Sciatic nerve (tissue), 2 donors: ENCODE measurements at regions not wholly inside any gene's neighbourhood (a gene's known extent, or its start where the extent isn't known, plus 50 kb on each side); places are given as distances from the start of the nearest gene placed in this dataset.
A peak's percentile ranks its signal among the peaks of the same experiment; 100 is the strongest.

Experiments
- ATAC-seq: fragments of 200-7000 bp; cut with Tn5 transposase; one replicate; pipeline ENCODE4 v1.9.1; 2020; ENCODE audit warnings: mild to moderate bottlenecking, moderate library complexity
- DNase-seq: peaks from one replicate; pipeline ENCODE4 v3.0.0-alpha.2; 2020; ENCODE audit warnings: low spot score
- intact Hi-C: fragments of 100-400 bp; cut with DNase I; formaldehyde crosslinking; loops from one replicate; pipeline ENCODE4 v1.14.2; 2022
- donor health status: DM: no; HTN: no; CAD: no.
- donor health status: DM: no; HTN: no; CAD: no.

DNA sequence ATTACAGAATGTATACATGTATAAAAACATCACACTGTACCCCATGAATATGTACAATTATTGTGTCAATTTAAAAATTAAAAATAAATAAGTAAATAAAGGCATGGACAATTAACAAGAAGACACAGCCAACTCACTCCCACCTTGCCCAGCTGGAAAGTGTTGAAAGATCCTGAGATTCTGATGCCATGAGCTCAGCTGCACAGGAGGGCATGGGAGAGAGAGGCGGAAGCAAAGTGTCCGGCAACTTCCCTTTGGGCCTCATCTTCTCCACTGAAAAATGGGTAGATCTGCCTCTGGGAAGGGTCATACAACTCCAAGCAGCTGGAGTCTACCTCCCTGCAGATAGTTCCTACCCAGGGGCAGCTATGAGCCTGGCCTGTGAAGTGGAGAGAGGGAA, 277.3 kb downstream of the UACA start:
- no peak for ATAC-seq
- intact Hi-C loops: loop anchor here (10.0 kb wide), 1 partner anchor 1011 kb away; no protein-coding TSS in a partner anchor

DNA sequence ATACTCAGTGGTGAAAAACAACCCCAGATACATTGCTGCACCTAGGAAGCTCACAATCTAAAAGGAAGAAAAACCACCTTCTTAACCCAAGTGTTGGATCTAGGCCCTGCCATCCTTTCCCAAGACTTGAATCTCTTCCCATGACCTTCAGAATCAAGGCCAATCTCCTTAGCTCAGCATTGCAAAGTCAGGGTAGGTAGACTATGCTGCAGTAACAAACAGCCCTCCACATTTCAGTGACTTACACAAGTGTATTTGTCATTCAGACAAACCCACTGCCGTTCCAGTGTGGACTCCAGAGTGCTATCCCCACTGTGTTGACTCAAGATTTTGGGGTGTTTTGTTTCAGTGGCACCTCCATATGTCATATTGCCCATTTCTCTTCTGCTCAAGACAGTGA, 278.4 kb downstream of the UACA start:
- DNase-seq: no peak
- no peak for ATAC-seq
- intact Hi-C loops: loop anchor here (10.0 kb wide), 1 partner anchor 1010 kb away; no protein-coding TSS in a partner anchor

More for the DNA sequence above, 277.3 kb downstream of the UACA start:
- no peak for DNase-seq

DNA sequence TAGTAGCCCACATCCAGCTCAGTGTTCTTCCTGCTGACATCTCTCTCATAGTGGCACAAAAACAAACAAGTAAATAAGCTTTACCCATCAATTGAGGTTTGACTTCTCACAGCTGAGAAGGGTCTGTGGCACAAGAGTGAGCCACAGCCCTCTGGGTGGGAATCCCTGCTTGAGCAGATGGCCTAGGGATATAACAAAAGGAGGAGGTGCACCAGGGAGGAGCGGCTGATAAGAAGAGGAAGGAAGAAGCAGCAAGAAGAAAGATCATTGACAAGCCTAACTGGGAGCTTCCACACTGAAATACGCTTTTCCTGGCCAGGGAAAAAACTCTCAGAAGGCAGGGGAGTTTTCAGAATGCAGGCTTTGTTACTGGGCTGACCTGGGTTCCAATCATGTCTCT, 279.8 kb downstream of the UACA start:
- intact Hi-C loops: loop anchor here (10.0 kb wide), 1 partner anchor 1009 kb away; no protein-coding TSS in a partner anchor
- DNase-seq: no peak
- no peak for ATAC-seq

- no peak for DNase-seq
- no peak for ATAC-seq
- intact Hi-C loops: loop anchor here (10.0 kb wide), 1 partner anchor 1006 kb away; no protein-coding TSS in a partner anchor
These were observed 283.0 kb downstream of the UACA start for GRCh38 chr15:70480196-70480856.

DNA sequence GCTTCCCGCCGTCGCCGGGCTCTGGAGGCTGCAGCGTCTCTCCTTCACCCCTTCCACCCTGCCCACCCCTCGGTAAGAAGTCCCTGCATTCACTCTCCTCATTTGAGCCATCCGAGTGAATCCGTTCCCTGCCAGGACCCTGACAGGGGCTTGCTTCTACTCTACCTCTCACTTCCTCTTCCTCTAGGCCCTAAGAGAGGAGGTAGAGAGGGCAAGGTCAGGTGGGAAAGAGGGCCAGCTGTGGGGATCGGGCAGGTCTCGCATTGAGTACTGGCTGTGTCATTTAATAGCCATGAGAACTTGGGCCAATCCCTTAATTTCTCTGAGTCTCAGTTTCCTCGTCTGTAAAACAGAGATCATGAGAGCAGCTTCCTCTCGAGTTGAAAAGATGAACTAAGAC, 283.6 kb downstream of the UACA start:
- ATAC-seq: no peak
- DNase-seq: no peak
- intact Hi-C loops: loop anchor here (10.0 kb wide), 2 partner anchors 905 to 1005 kb away; no protein-coding TSS in a partner anchor

GRCh38 chr15:70479056-70479455, 284.3 kb downstream of the UACA start:
- intact Hi-C loops: loop anchor here (10.0 kb wide), 1 partner anchor 904 kb away; no protein-coding TSS in a partner anchor

DNA sequence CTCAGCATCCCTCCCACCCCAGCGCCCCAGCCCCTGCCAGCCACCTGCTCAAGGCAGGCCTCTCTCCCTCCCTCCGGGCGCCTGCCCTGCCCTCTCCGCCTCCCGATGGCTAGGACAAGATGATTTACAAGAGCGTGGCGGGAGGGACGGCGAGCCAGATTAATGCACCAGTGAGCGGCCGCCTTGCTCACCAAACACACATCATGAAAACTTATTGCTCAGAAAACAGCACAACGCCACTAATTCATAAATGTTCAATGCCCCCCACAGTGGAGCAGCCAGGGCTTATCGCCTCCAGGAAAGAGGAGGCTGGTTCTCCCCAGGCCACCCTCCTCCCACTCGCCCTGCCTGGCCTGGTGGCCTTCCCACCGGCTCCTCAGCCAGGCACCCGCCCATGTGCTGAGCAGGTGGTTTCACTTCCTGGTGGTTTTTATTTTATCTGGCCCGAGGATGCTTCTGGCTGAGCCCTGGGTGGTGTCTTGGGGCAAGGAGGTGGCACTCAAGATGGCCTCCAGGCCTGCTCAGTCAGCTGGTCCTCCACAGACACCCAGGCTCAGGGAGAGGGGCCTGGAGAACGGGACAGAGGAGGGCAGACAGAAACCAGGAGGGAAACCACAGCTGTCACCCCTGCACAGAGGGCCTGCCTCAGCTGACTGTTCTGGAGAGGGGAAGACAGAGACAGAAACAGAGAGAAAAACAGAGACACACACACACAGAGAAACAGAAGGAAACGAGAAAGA, 284.9 kb downstream of the UACA start:
- intact Hi-C loops: loop anchor here (10.0 kb wide), 1 partner anchor 904 kb away; no protein-coding TSS in a partner anchor
- ATAC-seq: no peak
- no peak for DNase-seq

More at GRCh38 chr15:70479056-70479455, 284.3 kb downstream of the UACA start:
- ATAC-seq (no peak), DNase-seq (no peak)

DNA sequence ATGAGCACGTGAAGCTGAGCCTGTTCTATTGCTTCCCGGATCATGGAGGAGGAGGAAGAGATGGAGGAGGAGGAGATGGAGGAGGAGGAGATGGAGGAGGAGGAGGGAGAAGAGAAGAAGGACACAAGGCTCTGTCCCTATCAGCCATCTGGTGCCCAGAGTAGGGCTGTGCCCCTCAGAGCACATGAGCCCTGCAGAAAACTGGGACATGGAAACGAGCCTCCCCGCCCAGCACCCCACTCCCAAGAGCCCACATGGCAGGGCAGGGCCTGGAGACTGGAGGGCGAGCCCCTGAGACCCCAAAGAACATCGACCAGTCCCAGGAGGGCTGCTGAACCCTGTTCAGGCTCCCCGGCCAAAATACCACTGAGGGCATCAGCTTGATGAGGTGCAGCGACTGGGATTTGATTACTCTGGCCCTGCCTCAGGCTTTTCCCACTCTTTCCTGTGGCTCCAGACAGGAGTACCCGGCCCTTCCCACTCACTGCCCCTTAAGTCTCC, 285.6 kb downstream of the UACA start:
- DNase-seq: no peak
- intact Hi-C loops: loop anchor here (10.0 kb wide), 1 partner anchor 903 kb away; no protein-coding TSS in a partner anchor
- ATAC-seq: no peak

DNA sequence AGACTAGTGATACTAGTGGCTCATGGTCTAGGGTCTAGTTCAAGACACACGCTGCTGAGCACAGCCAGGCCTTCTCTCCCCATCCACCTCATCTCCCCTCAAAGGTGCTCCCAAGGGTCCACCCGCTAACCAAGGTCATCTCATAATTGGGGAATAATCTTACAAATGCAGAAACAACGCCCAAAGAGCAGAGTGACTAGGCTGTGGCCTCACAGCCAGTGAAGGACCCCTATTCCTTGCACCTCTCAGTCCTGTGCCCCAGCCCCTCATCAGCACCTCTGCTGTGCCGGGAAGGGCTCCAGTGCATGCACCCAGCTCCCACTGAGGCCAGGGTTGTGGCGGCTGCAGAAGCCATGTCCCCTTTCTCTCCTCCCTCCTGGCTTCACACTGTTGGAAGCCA, 286.9 kb downstream of the UACA start:
- DNase-seq (no peak), ATAC-seq (no peak)
- intact Hi-C loops: loop anchor here (10.0 kb wide), 1 partner anchor 902 kb away; no protein-coding TSS in a partner anchor

DNA sequence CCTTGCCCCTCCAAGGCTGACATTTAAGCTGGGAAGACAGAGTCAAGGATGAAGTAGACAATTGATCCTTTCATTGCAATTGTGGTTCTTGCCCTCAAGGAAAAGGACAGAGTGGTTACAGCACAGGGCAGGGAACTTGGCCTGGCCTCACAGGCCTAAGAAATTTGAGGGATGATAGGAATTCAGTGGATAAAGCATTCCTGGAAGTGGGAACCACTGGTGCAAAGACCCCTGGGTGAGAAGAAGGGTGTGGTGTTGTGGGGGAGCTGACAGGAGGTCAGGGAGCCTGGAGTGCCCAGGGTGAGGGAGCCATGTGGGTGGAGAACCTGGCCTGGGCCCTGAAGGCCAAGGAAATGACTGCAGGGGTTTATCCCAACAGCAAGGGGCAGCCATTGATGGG, 287.4 kb downstream of the UACA start:
- DNase-seq (no peak), ATAC-seq (no peak)
- intact Hi-C loops: loop anchor here (10.0 kb wide), 1 partner anchor 901 kb away; no protein-coding TSS in a partner anchor

- DNase-seq (no peak), ATAC-seq (no peak)
- intact Hi-C loops: loop anchor here (10.0 kb wide), 1 partner anchor 901 kb away; no protein-coding TSS in a partner anchor
These were observed 288.0 kb downstream of the UACA start for GRCh38 chr15:70475407-70475781.

GRCh38 chr15:70474471-70475406, 288.6 kb downstream of the UACA start:
- ATAC-seq (peak; percentile 91), DNase-seq (peak; percentile 89)
- intact Hi-C loops: loop anchor here (10.0 kb wide), 1 partner anchor 900 kb away; no protein-coding TSS in a partner anchor

GRCh38 chr15:70473581-70474370, 289.6 kb downstream of the UACA start:
- ATAC-seq: no peak
- no peak for DNase-seq
- intact Hi-C loops: loop anchor here (10.0 kb wide), 1 partner anchor 899 kb away; no protein-coding TSS in a partner anchor

GRCh38 chr15:70471517-70471916, 291.8 kb downstream of the UACA start:
- ATAC-seq (no peak), DNase-seq (no peak)
- intact Hi-C loops: loop anchor here (10.0 kb wide), 1 partner anchor 897 kb away; no protein-coding TSS in a partner anchor

DNA sequence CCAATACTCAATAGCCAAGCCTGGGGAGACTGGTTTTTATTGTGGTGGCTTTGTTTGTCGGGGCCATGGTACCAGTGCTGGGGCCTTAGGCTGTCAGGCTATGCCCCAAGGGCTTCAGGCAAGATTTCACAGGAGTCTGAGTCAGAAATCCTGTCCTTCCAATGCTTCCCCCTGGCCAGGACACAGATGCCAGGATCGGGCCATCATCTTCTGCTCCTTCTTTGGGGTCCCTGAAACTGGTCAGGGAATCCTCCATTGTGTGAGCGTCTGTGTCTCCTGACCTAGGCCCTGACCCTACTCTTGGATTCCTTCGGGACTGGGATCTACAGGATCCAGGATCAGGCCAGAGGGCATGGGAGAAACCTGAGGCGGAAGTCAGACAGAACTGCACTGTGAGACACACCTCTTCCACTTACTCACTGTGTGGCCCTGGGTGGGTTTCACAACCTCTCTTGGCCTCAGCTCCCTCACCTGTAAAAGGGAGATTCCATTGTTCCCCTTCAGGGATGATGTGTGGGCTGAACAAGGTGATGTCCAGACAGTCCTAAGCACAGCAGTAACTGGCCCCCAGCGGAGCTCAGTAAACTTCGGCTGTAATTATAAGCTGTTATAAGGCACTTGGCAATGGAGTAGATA, 292.7 kb downstream of the UACA start:
- ATAC-seq (no peak), DNase-seq (no peak)
- intact Hi-C loops: loop anchor here (10.0 kb wide), 1 partner anchor 896 kb away; no protein-coding TSS in a partner anchor

DNA sequence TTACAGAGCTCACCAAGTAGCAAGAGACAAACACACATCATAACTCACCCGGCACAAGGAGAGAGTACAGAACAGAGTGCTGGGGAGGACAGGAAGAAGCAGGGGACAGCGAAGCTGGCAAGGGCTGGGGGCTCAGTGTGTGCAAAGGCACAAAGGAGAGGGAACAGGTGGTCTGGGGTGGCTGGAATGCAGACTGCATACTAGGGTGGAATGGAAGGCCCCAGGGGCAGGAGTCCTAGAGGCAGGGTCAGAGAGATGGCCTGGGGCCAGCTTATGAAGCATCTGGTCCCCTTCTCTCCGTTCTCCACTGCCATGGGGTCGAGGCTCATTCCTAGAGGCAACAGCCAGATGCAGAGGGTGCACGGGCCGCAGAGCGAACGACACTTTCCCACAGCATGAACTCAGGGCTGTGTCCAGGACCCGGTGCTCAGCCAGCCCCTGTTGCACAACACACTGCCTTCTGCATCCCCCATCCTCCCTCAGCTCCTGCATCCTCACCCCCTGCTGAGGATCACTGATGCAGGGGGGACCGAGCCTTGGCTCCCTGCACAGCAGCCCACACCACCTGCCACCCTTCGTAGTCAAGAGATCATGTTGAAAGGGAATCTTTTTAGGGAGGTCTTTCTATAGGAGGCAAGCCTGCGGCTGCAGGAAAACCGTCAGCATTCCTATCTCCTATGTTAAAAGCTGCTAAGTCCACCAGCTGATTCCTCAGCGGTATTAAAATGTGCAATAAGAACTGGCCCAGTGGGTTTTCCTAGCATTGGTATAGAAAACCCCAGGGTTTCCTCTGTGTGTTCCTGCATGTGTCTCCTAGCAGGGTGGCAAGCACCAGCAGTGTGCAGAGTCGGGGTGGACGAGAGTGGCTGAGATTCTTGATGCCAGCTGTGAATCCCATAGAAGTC, 293.5 kb downstream of the UACA start:
- no peak for DNase-seq
- intact Hi-C loops: loop anchor here (10.0 kb wide), 1 partner anchor 895 kb away; no protein-coding TSS in a partner anchor
- ATAC-seq: no peak
